IMR-90 (cell line): ENCODE measurements at regions not wholly inside any gene's neighbourhood (a gene's known extent, or its start where the extent isn't known, plus 50 kb on each side); places are given as distances from the start of the nearest gene placed in this dataset.

Source experiments
- ATAC-seq: fragments of 200-7000 bp; cut with Tn5 transposase; 2 replicates; pipeline ENCODE4 v1.9.1; 2020; ENCODE audit warnings: low read depth, mild to moderate bottlenecking, moderate library complexity
- BruUV-seq: library from RNA; stranded (reverse); fragments of 400-500 nt; replicated peaks from 2 replicates; lab custom pipeline; 2021; lab: Mats Ljungman, UMichigan
- CTCF ChIA-PET: fragments of 300-600 bp; formaldehyde crosslinking; extraction: SDS; loops from one replicate; lab custom pipeline; 2021; ENCODE audit warnings: antibody characterized with exemption; lab: Yijun Ruan, JAX
- POLR2A ChIA-PET: fragments of 300-600 bp; sonication (Branson Sonifier 250); formaldehyde crosslinking; loops from one replicate; lab custom pipeline; 2022; ENCODE audit warnings: antibody characterized with exemption; ENCODE audit not compliant: unreplicated experiment; lab: Charles Lee
- DNase-seq: peaks from one replicate; pipeline ENCODE4 v3.0.0; 2013
- H2AFZ ChIP-seq: replicated peaks from 2 replicates; pipeline ENCODE3; 2013; ENCODE audit warnings: low read length, mild to moderate bottlenecking; ENCODE audit not compliant: poor library complexity
- H2AK5ac ChIP-seq: 2 replicates; pipeline ENCODE4 v1.6.1; 2013; ENCODE audit warnings: low read depth, low read length, inconsistent platforms
- H2AK9ac ChIP-seq: replicated peaks from 2 replicates; pipeline ENCODE3; 2013; ENCODE audit warnings: mild to moderate bottlenecking, low read depth, low read length, moderate library complexity; ENCODE audit not compliant: poor library complexity
- H2BK120ac ChIP-seq: 2 replicates; pipeline ENCODE4 v1.6.1; 2013; ENCODE audit warnings: low read depth, low read length, inconsistent platforms
- H2BK15ac ChIP-seq: 3 replicates; pipeline ENCODE4 v1.6.1; 2013; ENCODE audit warnings: low read depth, low read length, inconsistent platforms
- H2BK20ac ChIP-seq: 2 replicates; pipeline ENCODE4 v1.6.1; 2013; ENCODE audit warnings: low read depth, mild to moderate bottlenecking, inconsistent platforms, low read length, moderate library complexity
- H2BK5ac ChIP-seq: 2 replicates; pipeline ENCODE4 v1.6.1; 2013; ENCODE audit warnings: mild to moderate bottlenecking, low read depth, low read length, inconsistent platforms; ENCODE audit not compliant: poor library complexity, severe bottlenecking
- H3K14ac ChIP-seq: replicated peaks from 2 replicates; pipeline ENCODE4 v1.6.1; 2013; ENCODE audit warnings: low read depth, low read length, inconsistent platforms
- H3K18ac ChIP-seq: 2 replicates; pipeline ENCODE4 v1.6.1; 2013; ENCODE audit warnings: low read depth, low read length, control low read depth
- H3K23ac ChIP-seq: 2 replicates; pipeline ENCODE4 v1.6.1; 2013; ENCODE audit warnings: low read depth, low read length, inconsistent platforms
- H3K27ac ChIP-seq: 2 replicates; pipeline ENCODE4 v1.5.1; 2013; ENCODE audit warnings: mild to moderate bottlenecking, control low read depth, low read length; ENCODE audit not compliant: insufficient read depth
- H3K27me3 ChIP-seq: 2 replicates; pipeline ENCODE4 v1.6.1; 2013; ENCODE audit warnings: low read length; ENCODE audit not compliant: control insufficient read depth, insufficient read depth
- H3K36me3 ChIP-seq: 2 replicates; pipeline ENCODE4 v1.6.1; 2013; ENCODE audit warnings: low read length, mixed read lengths; ENCODE audit not compliant: control insufficient read depth, insufficient read depth
- H3K4ac ChIP-seq: 2 replicates; pipeline ENCODE4 v1.6.1; 2013; ENCODE audit warnings: low read depth, low read length, inconsistent platforms
- H3K4me1 ChIP-seq: 2 replicates; pipeline ENCODE4 v1.6.1; 2013; ENCODE audit warnings: low read length, mixed read lengths; ENCODE audit not compliant: control insufficient read depth, insufficient read depth
- H3K4me2 ChIP-seq: 2 replicates; pipeline ENCODE4 v1.6.1; 2013; ENCODE audit warnings: low read depth, mild to moderate bottlenecking, control low read depth, low read length, moderate library complexity
- H3K4me3 ChIP-seq: 2 replicates; pipeline ENCODE4 v1.5.1; 2013; ENCODE audit warnings: low read depth, mild to moderate bottlenecking, control low read depth, low read length, moderate library complexity; ENCODE audit not compliant: insufficient read depth
- H3K56ac ChIP-seq: 2 replicates; pipeline ENCODE4 v1.6.1; 2013; ENCODE audit warnings: low read length, inconsistent platforms; ENCODE audit not compliant: insufficient read depth; ENCODE audit errors: extremely low read depth
- H3K79me1 ChIP-seq, 2 experiments: 2 replicates each; pipeline ENCODE4 v1.6.1; 2013; ENCODE audit warnings: low read length in 2 of 2, inconsistent platforms in 1 of 2, low read depth in 1 of 2
- H3K9ac ChIP-seq: 2 replicates; pipeline ENCODE4 v1.6.1; 2013; ENCODE audit warnings: low read depth, low read length, control low read depth
- H3K9me1 ChIP-seq: 2 replicates; pipeline ENCODE4 v1.6.1; 2013; ENCODE audit warnings: low read length, inconsistent platforms; ENCODE audit not compliant: insufficient read depth
- H3K9me3 ChIP-seq: 2 replicates; pipeline ENCODE4 v1.6.1; 2013; ENCODE audit warnings: low read length; ENCODE audit not compliant: control insufficient read depth, insufficient read depth
- H4K20me1 ChIP-seq: 2 replicates; pipeline ENCODE4 v1.6.1; 2013; ENCODE audit warnings: low read length, inconsistent platforms; ENCODE audit not compliant: insufficient read depth
- H4K5ac ChIP-seq: 2 replicates; pipeline ENCODE4 v1.6.1; 2013; ENCODE audit warnings: mild to moderate bottlenecking, low read depth, low read length, control low read depth
- H4K8ac ChIP-seq, 2 experiments: 2 replicates each; pipeline ENCODE4 v1.6.1; 2013; ENCODE audit warnings: low read depth in 2 of 2, low read length in 2 of 2, control low read depth in 1 of 2, inconsistent platforms in 1 of 2
- H4K91ac ChIP-seq: 2 replicates; pipeline ENCODE4 v1.6.1; 2013; ENCODE audit warnings: low read depth, low read length, inconsistent platforms; ENCODE audit not compliant: insufficient read depth
- BHLHE40 ChIP-seq: fragments of 150-350 bp; IDR thresholded peaks from 2 replicates; pipeline ENCODE4 v1.6.1; 2016; ENCODE audit warnings: mild to moderate bottlenecking, low read depth, low read length
- CEBPB ChIP-seq: IDR thresholded peaks from 2 replicates; pipeline ENCODE4 v1.6.1; 2012; ENCODE audit warnings: low read depth, low read length, improper control_type of control experiment
- FOS ChIP-seq: fragments of 150-350 bp; IDR thresholded peaks from 2 replicates; pipeline ENCODE4 v1.6.1; 2016; ENCODE audit warnings: low read depth, low read length
- NFE2L2 ChIP-seq: fragments of 150-350 bp; IDR thresholded peaks from 2 replicates; pipeline ENCODE4 v1.6.1; 2016; ENCODE audit warnings: low read depth, mild to moderate bottlenecking, low read length
- POLR2A ChIP-seq: IDR thresholded peaks from 2 replicates; pipeline ENCODE4 v1.6.1; 2012; ENCODE audit warnings: mild to moderate bottlenecking, low read depth, low read length
- RCOR1 ChIP-seq: IDR thresholded peaks from 2 replicates; pipeline ENCODE4 v1.6.1; 2012; ENCODE audit warnings: mild to moderate bottlenecking, low read length, improper control_type of control experiment; ENCODE audit not compliant: insufficient replicate concordance
- WGBS, 2 experiments: methylation state at CpG; one replicate each; pipeline versions ENCODE4 v1.1.5 to v1.1.7; 2013; ENCODE audit warnings: missing lambda C conversion rate in 2 of 2; ENCODE audit not compliant: insufficient read length in 1 of 2; ENCODE audit errors: extremely low coverage in 2 of 2; 5-methylcytosine and 5-hydroxymethylcytosine counted together
- dilution Hi-C: fragments of 300-500 bp; cut with HindIII; formaldehyde crosslinking; loops from one replicate; pipeline ENCODE4 v1.14.3; 2018; ENCODE audit warnings: low sequenced_read_pairs; ENCODE audit not compliant: unreplicated experiment
- in situ Hi-C: fragments of 300-500 bp; cut with MboI; formaldehyde crosslinking; loops from 3 replicates; pipeline ENCODE4 v1.14.3; 2019; ENCODE audit warnings: low sequenced_read_pairs, inconsistent platforms, mixed read lengths
- intact Hi-C: fragments of 100-400 bp; cut with micrococcal nuclease; formaldehyde crosslinking; loops from 2 replicates; pipeline ENCODE4 v1.10.0; 2022

- Histone ChIP-seq H2BK20ac (no peak overlapping the region), H3K9ac (no peak overlapping the region), H3K56ac (no peak overlapping the region), H3K9me3 (no peaks in the 10 kb centered on the region), H3K4me1 (no peaks in the 10 kb centered on the region), H2BK5ac (no peak overlapping the region), H2BK15ac (no peak overlapping the region), H3K4me2 (no peak overlapping the region), H2BK120ac (no peak overlapping the region), H2AK9ac (no peak overlapping the region), H3K18ac (no peak overlapping the region), H3K36me3 (no peaks in the 10 kb centered on the region), H4K8ac (no peak overlapping the region), H4K5ac (no peak overlapping the region), H2AK5ac (no peak overlapping the region), H4K20me1 (no peaks in the 10 kb centered on the region), H3K23ac (no peak overlapping the region), H4K91ac (no peak overlapping the region), H3K14ac (no peak overlapping the region), H3K79me1 (no peaks in the 10 kb centered on the region), H3K4ac (no peak overlapping the region), H3K27me3 (no peaks in the 10 kb centered on the region), H3K9me1 (no peaks in the 10 kb centered on the region), H3K27ac (no peak overlapping the region), H2AFZ (no peak overlapping the region), H3K4me3 (no peak overlapping the region)
- TF ChIP-seq POLR2A (no peak), RCOR1 (no peak), NFE2L2 (no peak), CEBPB (no peak), BHLHE40 (no peak), FOS (no peak)
- DNase-seq = no peak
- in situ Hi-C loops = no loop called here
- dilution Hi-C loops = no loop called here
- no CpG with 5 or more reads among the region's 1 CpG for WGBS, 2 experiments
- no peak for ATAC-seq
- intact Hi-C loops = no loop called here
- no TSS peak for BruUV-seq
- CTCF ChIA-PET = no interaction called here
- POLR2A ChIA-PET = no interaction called here
These were observed 123.4 kb downstream of the MAFB start for GRCh38 chr20:40565682-40566040.
